Fibroblast of lung (primary cell): ENCODE measurements at regions not wholly inside any gene's neighbourhood (a gene's known extent, or its start where the extent isn't known, plus 50 kb on each side); places are given as distances from the start of the nearest gene placed in this dataset.

Source experiments
- CTCF ChIP-seq, 2 donors: IDR thresholded peaks in 1 of 2; conservative IDR thresholded peaks in 1 of 2; 1 replicate in 1 of 2; 2 replicates in 1 of 2; pipeline ENCODE4 v1.5.1; 2011 to 2012; ENCODE audit warnings: low read length in 2 of 2, control low read depth in 1 of 2, inconsistent platforms in 1 of 2, low read depth in 1 of 2, mild to moderate bottlenecking in 1 of 2
- EZH2 ChIP-seq: IDR thresholded peaks from 2 replicates; pipeline ENCODE4 v1.5.1; 2012; ENCODE audit warnings: low read length, control low read depth, mild to moderate bottlenecking; ENCODE audit errors: missing control alignments

GRCh38 chr18:59040770-59041148, 98.9 kb upstream of the SEC11C start:
- TF ChIP-seq CTCF (conservative IDR thresholded peaks at IDR 0.05 in 1 of 2, IDR thresholded peaks at IDR 0.05 in 1 of 2; ENCODE audit: low read depth in 1 of 2, low read length in 2 of 2) (no peak), EZH2 (no peak)
